DOHH2 (cell line): ENCODE measurements at regions not wholly inside any gene's neighbourhood (a gene's known extent, or its start where the extent isn't known, plus 50 kb on each side); places are given as distances from the start of the nearest gene placed in this dataset.

Experiments
- CTCF ChIP-seq: fragments of 200-600 bp; sonication (generic); IDR thresholded peaks from one replicate; pipeline ENCODE4 v1.5.1; 2014; ENCODE audit warnings: antibody characterized with exemption, mild to moderate bottlenecking, low read depth, low read length; ENCODE audit not compliant: poor library complexity, severe bottlenecking
- EZH2phosphoT487 ChIP-seq: fragments of 200-600 bp; sonication (generic); IDR thresholded peaks from 2 replicates; pipeline ENCODE4 v1.6.1; 2017; ENCODE audit warnings: borderline replicate concordance, mild to moderate bottlenecking, antibody characterized with exemption, low read length, moderate library complexity, mixed read lengths

DNA sequence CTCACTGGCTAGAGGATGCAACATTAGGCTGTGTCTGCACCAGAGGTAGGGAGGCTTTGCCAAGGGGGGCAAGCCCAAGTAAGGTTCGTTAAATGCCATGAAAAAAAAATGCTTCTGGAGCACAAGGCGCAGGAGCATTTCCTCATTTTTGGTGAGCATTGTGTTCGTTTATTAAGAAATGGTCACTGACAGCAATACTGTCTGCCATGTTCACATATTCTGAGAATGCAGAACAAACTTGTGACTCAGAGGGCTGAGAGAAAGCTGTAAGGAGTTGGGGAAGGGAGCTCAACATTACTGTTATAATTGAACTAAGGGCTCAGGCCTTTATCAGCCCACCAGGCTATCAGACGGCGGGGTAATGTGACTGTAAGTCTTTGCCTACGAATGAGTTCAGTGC is 465.4 kb upstream of the BTBD3 start:
- no peak for TF ChIP-seq CTCF
- no peak for TF ChIP-seq EZH2phosphoT487
